ENCODE measurements at regions not wholly inside any gene's neighbourhood (a gene's known extent, or its start where the extent isn't known, plus 50 kb on each side); places are given as distances from the start of the nearest gene placed in this dataset.
"Not testable (repeated sequence)": the region's sequence is repeated elsewhere in the genome, so short reads cannot be mapped to it uniquely, and the experiment has no call there.

GRCh38 chr13:79913141-79913827 is 427.6 kb downstream of the SPRY2 start:
- DNase-seq (ENCODE audit: low spot score), result no peak

GRCh38 chr13:79912403-79912802 is 428.5 kb downstream of the SPRY2 start:
- no peak for DNase-seq (ENCODE audit: low spot score)

GRCh38 chr13:79910875-79911540 is 429.9 kb downstream of the SPRY2 start:
- no peak for DNase-seq (ENCODE audit: low spot score)

GRCh38 chr13:79909644-79910043 is 428.7 kb downstream of the NDFIP2 start:
- no peak for DNase-seq (ENCODE audit: low spot score)

- DNase-seq (ENCODE audit: low spot score), result no peak
Measured at GRCh38 chr13:79908381-79908780, 427.4 kb downstream of the NDFIP2 start.

GRCh38 chr13:79907527-79907926 is 426.6 kb downstream of the NDFIP2 start:
- no peak for DNase-seq (ENCODE audit: low spot score)

GRCh38 chr13:79906345-79906744 is 425.4 kb downstream of the NDFIP2 start:
- DNase-seq (ENCODE audit: low spot score), result no peak

GRCh38 chr13:79905018-79905417 is 424.1 kb downstream of the NDFIP2 start:
- DNase-seq (ENCODE audit: low spot score), result no peak

- DNase-seq (ENCODE audit: low spot score), result no peak
Measured at GRCh38 chr13:79904581-79904980, 423.6 kb downstream of the NDFIP2 start.

- DNase-seq (ENCODE audit: low spot score), result no peak
Measured at GRCh38 chr13:79901336-79901735, 420.4 kb downstream of the NDFIP2 start.

GRCh38 chr13:79900356-79900755 is 419.4 kb downstream of the NDFIP2 start:
- no peak for DNase-seq (ENCODE audit: low spot score)

- no peak for DNase-seq (ENCODE audit: low spot score)
Measured at GRCh38 chr13:79898996-79899395, 418.0 kb downstream of the NDFIP2 start.

GRCh38 chr13:79898202-79898826 is 417.4 kb downstream of the NDFIP2 start:
- DNase-seq (ENCODE audit: low spot score), result no peak

GRCh38 chr13:79896851-79897250 is 415.9 kb downstream of the NDFIP2 start:
- no peak for DNase-seq (ENCODE audit: low spot score)

- no peak for DNase-seq (ENCODE audit: low spot score)
Measured at GRCh38 chr13:79895416-79895815, 414.5 kb downstream of the NDFIP2 start.

GRCh38 chr13:79887278-79887677 is 406.3 kb downstream of the NDFIP2 start:
- not testable (repeated sequence) for DNase-seq (ENCODE audit: low spot score)

GRCh38 chr13:79886601-79887000 is 405.6 kb downstream of the NDFIP2 start:
- no peak for DNase-seq (ENCODE audit: low spot score)

- no peak for DNase-seq (ENCODE audit: low spot score)
Measured at GRCh38 chr13:79884890-79885289, 403.9 kb downstream of the NDFIP2 start.

- no peak for DNase-seq (ENCODE audit: low spot score)
Measured at GRCh38 chr13:79883216-79883615, 402.3 kb downstream of the NDFIP2 start.

GRCh38 chr13:79880818-79881217 is 399.9 kb downstream of the NDFIP2 start:
- no peak for DNase-seq (ENCODE audit: low spot score)

- DNase-seq (ENCODE audit: low spot score), result no peak
Measured at GRCh38 chr13:79874396-79875360, 393.7 kb downstream of the NDFIP2 start.

GRCh38 chr13:79871594-79871993 is 390.6 kb downstream of the NDFIP2 start:
- DNase-seq (ENCODE audit: low spot score), result no peak
